Sigmoid colon (tissue), 6 donors: ENCODE measurements at regions not wholly inside any gene's neighbourhood (a gene's known extent, or its start where the extent isn't known, plus 50 kb on each side); places are given as distances from the start of the nearest gene placed in this dataset.

Source experiments
- DNase-seq: peaks from one replicate; pipeline ENCODE4 v3.0.0-alpha.2; 2019
- H3K27ac ChIP-seq, 4 donors: fragments of 200-600 bp; sonication (generic); one replicate each; pipeline ENCODE4 v1.5.1; 2016 to 2019; ENCODE audit warnings: mild to moderate bottlenecking in 1 of 4
- H3K27me3 ChIP-seq, 3 donors: fragments of 200-600 bp; sonication (generic); one replicate each; pipeline ENCODE4 v1.5.1; 2019; ENCODE audit warnings: mild to moderate bottlenecking in 1 of 3
- H3K36me3 ChIP-seq, 4 donors: fragments of 200-600 bp; sonication (generic); one replicate each; pipeline ENCODE4 v1.5.1; 2016 to 2019
- H3K4me1 ChIP-seq, 4 donors: fragments of 200-600 bp; sonication (generic); one replicate each; pipeline ENCODE4 v1.5.1; 2017 to 2019
- H3K4me3 ChIP-seq, 4 donors: fragments of 200-600 bp; sonication (generic); one replicate each; pipeline ENCODE4 v1.5.1; 2017 to 2019; ENCODE audit warnings: mild to moderate bottlenecking in 2 of 4, moderate library complexity in 1 of 4
- H3K9me3 ChIP-seq, 4 donors: fragments of 200-600 bp in 3 of 4; sonication (generic) in 3 of 4; one replicate each; pipeline versions ENCODE4 v1.5.1 to v1.6.1; 2013 to 2019
- EP300 ChIP-seq, 4 donors: sonication (generic); formaldehyde crosslinking; IDR thresholded peaks; one replicate each; pipeline ENCODE4 v1.6.1; 2017; ENCODE audit warnings: antibody characterized with exemption in 4 of 4
- POLR2A ChIP-seq, 2 donors: fragments of 450-650 bp; IDR thresholded peaks; one replicate each; pipeline ENCODE4 v1.6.1; 2016; ENCODE audit warnings: antibody characterized with exemption in 2 of 2, mild to moderate bottlenecking in 2 of 2, moderate library complexity in 2 of 2
- POLR2AphosphoS5 ChIP-seq, 4 donors: sonication (generic); formaldehyde crosslinking; IDR thresholded peaks; one replicate each; pipeline ENCODE4 v1.6.1; 2017; ENCODE audit warnings: antibody characterized with exemption in 4 of 4
- WGBS, 2 donors: extraction: QIAGEN DNeasy Blood & Tissue Kit; methylation state at CpG; one replicate each; pipeline ENCODE4 v1.1.7; 2013; 5-methylcytosine and 5-hydroxymethylcytosine counted together
- intact Hi-C: fragments of 100-400 bp; cut with DNase I; formaldehyde crosslinking; loops from one replicate; pipeline ENCODE4 v1.15.1; 2023
- TF ChIP-seq, protein P1 (sequence below), 4 experiments: fragments of 450-650 bp in 3 of 4; fragments of 200-600 bp in 1 of 4; IDR thresholded peaks; one replicate each; pipeline ENCODE4 v1.5.1; 2016 to 2019; ENCODE audit warnings: antibody characterized with exemption in 4 of 4, mild to moderate bottlenecking in 3 of 4, moderate library complexity in 2 of 4
- donor health status: healthy with polysubstance abuse.
- donor health status: healthy.

GRCh38 chr15:46300716-46301115 is 665.9 kb downstream of the SQOR start:
- no peak overlapping the region for H3K27ac ChIP-seq
- 76 to 80% methylated on average over 6 of the region's 6 CpGs for WGBS, 2 donors
- TF ChIP-seq, protein P1, sequence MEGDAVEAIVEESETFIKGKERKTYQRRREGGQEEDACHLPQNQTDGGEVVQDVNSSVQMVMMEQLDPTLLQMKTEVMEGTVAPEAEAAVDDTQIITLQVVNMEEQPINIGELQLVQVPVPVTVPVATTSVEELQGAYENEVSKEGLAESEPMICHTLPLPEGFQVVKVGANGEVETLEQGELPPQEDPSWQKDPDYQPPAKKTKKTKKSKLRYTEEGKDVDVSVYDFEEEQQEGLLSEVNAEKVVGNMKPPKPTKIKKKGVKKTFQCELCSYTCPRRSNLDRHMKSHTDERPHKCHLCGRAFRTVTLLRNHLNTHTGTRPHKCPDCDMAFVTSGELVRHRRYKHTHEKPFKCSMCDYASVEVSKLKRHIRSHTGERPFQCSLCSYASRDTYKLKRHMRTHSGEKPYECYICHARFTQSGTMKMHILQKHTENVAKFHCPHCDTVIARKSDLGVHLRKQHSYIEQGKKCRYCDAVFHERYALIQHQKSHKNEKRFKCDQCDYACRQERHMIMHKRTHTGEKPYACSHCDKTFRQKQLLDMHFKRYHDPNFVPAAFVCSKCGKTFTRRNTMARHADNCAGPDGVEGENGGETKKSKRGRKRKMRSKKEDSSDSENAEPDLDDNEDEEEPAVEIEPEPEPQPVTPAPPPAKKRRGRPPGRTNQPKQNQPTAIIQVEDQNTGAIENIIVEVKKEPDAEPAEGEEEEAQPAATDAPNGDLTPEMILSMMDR (IDR thresholded peaks at IDR 0.05) = no peak
- no peak for TF ChIP-seq POLR2AphosphoS5 (IDR thresholded peaks at IDR 0.05)
- TF ChIP-seq POLR2A (IDR thresholded peaks at IDR 0.05) = no peak
- no peak for TF ChIP-seq EP300 (IDR thresholded peaks at IDR 0.05)

GRCh38 chr15:46301291-46301690 is 666.5 kb downstream of the SQOR start:
- 35 to 57% methylated on average over 5 of the region's 5 CpGs for WGBS, 2 donors
- DNase-seq = no peak
- Histone ChIP-seq H3K27me3 (no peaks in the 10 kb centered on the region), H3K27ac (no peak overlapping the region), H3K36me3 (no peaks in the 10 kb centered on the region), H3K4me1 (no peaks in the 10 kb centered on the region), H3K9me3 (no peaks in the 10 kb centered on the region), H3K4me3 (no peak overlapping the region)
- TF ChIP-seq, protein P1 (IDR thresholded peaks at IDR 0.05) = no peak
- no peak for TF ChIP-seq EP300 (IDR thresholded peaks at IDR 0.05)
- no peak for TF ChIP-seq POLR2AphosphoS5 (IDR thresholded peaks at IDR 0.05)
- TF ChIP-seq POLR2A (IDR thresholded peaks at IDR 0.05) = no peak
- intact Hi-C loops = no loop called here

More at GRCh38 chr15:46300716-46301115, 665.9 kb downstream of the SQOR start:
- no peaks in the 10 kb centered on the region for H3K9me3 ChIP-seq
- no peaks in the 10 kb centered on the region for H3K27me3 ChIP-seq
- no peak overlapping the region for H3K4me3 ChIP-seq
- no peak for DNase-seq
- H3K36me3 ChIP-seq = no peaks in the 10 kb centered on the region
- intact Hi-C loops = no loop called here
- no peaks in the 10 kb centered on the region for H3K4me1 ChIP-seq

DNA sequence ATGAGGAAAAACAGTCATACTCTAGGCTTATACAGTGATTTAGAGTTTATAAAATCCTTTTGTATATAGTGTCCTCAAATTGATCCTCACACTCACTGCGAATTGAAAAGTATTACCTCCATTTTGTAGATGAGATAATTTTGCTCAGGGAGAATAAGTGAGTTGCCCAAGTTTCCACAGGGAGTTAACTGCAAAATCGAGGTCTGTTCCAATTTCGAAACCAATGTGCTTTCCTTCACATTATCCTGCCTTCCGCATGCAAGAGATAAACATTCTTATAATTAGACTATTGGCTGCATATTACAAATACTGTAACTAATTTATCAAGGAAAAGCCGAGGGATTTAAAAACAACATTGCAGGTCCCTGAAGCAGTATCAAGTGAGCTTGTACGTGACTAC is 667.0 kb downstream of the SQOR start:
- intact Hi-C loops = no loop called here
- WGBS, 2 donors = 73 to 83% methylated on average over 6 of the region's 6 CpGs
- Histone ChIP-seq H3K4me3 (no peak overlapping the region), H3K36me3 (no peaks in the 10 kb centered on the region), H3K9me3 (no peaks in the 10 kb centered on the region), H3K27ac (no peak overlapping the region), H3K4me1 (no peaks in the 10 kb centered on the region), H3K27me3 (no peaks in the 10 kb centered on the region)
- no peak for DNase-seq
- no peak for TF ChIP-seq EP300 (IDR thresholded peaks at IDR 0.05)
- TF ChIP-seq POLR2AphosphoS5 (IDR thresholded peaks at IDR 0.05) = no peak
- TF ChIP-seq POLR2A (IDR thresholded peaks at IDR 0.05) = no peak
- TF ChIP-seq, protein P1 (IDR thresholded peaks at IDR 0.05) = no peak

DNA sequence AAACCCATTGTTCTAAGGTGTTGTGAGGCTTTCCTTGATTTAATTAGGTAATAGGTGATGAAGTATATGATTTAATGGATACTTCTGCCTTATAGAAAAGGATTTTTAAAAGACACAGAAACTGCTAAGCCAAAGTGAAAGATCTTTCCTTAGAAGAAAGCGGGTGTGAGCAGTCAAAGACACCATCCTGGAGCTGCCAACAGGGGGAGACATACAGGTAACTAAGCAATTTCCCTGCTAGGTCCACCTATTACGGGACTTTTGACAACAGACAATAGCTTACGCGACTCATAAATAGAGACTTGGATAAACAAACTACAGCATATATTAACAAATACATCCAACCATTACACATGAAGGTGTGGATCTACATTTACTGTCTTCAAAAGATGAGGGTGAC is 669.5 kb downstream of the SQOR start:
- Histone ChIP-seq H3K27me3 (no peaks in the 10 kb centered on the region), H3K9me3 (no peaks in the 10 kb centered on the region), H3K36me3 (no peaks in the 10 kb centered on the region), H3K4me1 (no peaks in the 10 kb centered on the region), H3K4me3 (no peak overlapping the region), H3K27ac (no peak overlapping the region)
- intact Hi-C loops = no loop called here
- TF ChIP-seq EP300 (IDR thresholded peaks at IDR 0.05) = no peak
- TF ChIP-seq, protein P1 (IDR thresholded peaks at IDR 0.05) = no peak
- TF ChIP-seq POLR2AphosphoS5 (IDR thresholded peaks at IDR 0.05) = no peak
- no peak for TF ChIP-seq POLR2A (IDR thresholded peaks at IDR 0.05)
- no peak for DNase-seq
- 87 to 93% methylated on average over 4 of the region's 4 CpGs for WGBS, 2 donors

GRCh38 chr15:46307746-46308145 is 672.9 kb downstream of the SQOR start:
- H3K36me3 ChIP-seq = no peaks in the 10 kb centered on the region
- H3K9me3 ChIP-seq = no peaks in the 10 kb centered on the region
- no peak for TF ChIP-seq EP300 (IDR thresholded peaks at IDR 0.05)
- TF ChIP-seq, protein P1 (IDR thresholded peaks at IDR 0.05) = no peak
- no peak for TF ChIP-seq POLR2A (IDR thresholded peaks at IDR 0.05)
- TF ChIP-seq POLR2AphosphoS5 (IDR thresholded peaks at IDR 0.05) = no peak
- H3K27me3 ChIP-seq = no peaks in the 10 kb centered on the region
- no peak for DNase-seq
- H3K27ac ChIP-seq = no peak overlapping the region
- intact Hi-C loops = no loop called here
- H3K4me3 ChIP-seq = no peak overlapping the region
- WGBS, 2 donors = 73% methylated on average over 4 of the region's 4 CpGs
- no peaks in the 10 kb centered on the region for H3K4me1 ChIP-seq
